ENCODE measurements at regions not wholly inside any gene's neighbourhood (a gene's known extent, or its start where the extent isn't known, plus 50 kb on each side); places are given as distances from the start of the nearest gene placed in this dataset.

DNA sequence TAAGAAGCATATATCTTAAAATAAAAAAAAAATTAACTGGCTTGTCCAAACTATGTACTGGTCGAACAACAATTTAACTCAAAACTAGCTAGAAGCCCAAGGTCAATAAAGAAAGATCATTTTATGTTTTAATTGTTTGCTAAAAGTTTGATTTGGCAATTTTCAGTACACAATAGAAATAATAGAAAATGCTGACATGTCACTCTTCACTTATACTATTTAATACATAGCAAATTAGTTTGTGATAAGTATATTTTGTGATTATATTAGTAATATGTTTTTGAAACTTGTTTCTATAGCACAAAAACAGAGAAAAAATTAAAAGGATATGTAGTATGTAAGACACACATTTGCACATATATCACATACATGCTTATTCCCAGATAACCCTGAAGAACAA, 1938.6 kb upstream of the PIK3C3 start:
- DNase-seq: no peak

DNA sequence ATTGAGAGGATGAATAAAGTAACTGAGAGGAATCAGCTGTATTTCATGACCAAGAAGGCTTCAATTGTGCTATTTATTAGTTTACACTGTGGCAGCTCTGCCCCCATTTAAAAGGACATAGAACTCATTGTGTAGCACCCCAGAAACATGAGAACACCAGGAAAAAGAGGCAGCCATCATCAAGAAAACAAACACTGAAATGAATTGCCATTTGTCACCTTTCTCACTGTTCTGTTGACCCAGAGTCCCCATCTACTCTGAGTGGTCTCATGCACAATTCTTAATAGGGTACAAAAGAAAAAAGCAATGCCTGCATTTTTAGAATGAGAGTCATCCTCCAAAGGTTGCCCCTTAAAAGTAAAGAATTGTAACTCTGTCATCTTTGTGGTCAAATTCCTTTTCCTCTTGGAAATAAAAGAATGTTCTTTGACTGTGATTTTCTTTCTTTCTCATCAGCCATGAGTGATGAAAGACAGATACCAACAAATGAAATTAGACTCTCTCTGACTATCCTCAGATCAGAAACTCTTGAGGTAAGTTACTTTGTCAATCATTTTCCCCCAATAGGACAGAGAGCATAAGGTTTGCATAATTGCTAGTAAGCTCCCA, 1941.9 kb upstream of the PIK3C3 start:
- DNase-seq: no peak

DNA sequence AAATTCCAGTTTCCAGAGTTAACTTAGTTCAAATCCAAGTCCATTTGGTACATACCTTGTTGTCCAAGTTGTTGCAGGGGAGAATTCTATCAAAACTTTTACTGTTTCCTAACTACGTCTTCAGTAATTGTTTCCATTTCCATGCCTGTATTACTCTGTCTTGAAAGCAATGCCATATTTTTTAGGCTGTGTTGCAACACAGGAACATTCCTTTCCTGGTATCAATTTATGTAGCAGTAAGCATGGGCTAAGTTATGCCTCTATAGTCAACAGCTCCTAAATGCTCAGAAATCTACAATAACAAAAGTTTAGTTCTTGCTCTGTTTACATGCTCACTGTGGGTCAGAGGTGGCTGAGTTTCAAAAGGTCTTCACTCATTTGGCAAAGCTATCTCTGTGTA, 1943.8 kb upstream of the PIK3C3 start:
- DNase-seq: no peak

DNA sequence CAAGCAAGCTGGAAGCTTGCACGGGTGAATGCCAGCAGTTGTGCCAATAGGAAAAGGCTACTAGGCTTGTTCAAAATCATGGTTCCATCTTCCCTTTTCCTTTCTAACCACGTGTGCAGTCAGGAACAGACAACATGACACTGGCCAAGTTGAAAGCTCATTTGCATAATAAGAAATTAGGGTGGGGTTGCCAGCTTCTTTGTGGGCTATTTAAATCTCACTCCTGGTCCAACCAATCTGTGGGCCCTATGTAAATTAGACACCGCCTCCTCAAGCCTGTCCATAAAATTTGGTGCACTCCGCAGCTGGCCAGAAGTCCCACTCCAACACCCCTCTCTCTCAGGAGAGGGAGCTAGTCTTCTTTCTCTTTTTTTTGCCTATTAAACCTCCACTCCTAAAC, 1948.4 kb upstream of the PIK3C3 start:
- DNase-seq: no peak

DNA sequence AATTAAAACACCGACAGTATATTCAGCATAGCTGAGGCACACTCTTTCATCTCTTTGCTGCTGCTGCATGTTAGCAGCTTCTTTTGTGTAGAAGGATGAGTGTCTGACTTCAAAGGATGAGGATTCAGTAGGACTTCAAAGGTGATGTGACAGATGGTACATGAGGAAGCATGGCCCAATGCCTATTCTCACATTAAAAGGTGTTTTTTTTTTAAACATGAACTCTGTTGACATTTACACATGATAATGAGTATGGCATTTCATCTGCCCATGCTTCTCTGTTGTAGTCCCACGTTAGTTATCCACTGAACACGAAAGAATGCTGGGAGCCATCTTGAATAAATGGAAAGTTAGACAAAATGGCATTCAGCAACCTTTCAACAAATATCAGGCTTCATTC, 1950.8 kb upstream of the PIK3C3 start:
- no peak for DNase-seq

DNA sequence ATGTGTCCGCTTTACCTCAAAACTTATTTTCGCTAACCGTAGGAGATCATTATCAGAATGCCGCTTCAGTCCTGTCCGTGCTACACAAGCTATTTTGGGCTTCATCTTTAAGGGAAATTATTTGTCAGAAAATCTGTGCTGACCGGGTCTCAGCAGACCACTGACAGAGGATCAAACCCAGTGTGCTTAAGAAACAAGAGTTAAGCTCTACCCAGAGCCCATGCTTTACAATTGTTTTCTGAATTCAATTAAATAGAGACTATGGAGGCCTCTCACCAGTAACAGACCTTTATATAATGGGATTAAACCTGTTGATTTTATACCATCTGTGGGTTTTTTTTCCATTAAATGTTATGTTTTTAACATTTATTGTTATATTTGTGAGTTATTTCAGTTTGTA, 1956.7 kb upstream of the PIK3C3 start:
- no peak for DNase-seq

DNA sequence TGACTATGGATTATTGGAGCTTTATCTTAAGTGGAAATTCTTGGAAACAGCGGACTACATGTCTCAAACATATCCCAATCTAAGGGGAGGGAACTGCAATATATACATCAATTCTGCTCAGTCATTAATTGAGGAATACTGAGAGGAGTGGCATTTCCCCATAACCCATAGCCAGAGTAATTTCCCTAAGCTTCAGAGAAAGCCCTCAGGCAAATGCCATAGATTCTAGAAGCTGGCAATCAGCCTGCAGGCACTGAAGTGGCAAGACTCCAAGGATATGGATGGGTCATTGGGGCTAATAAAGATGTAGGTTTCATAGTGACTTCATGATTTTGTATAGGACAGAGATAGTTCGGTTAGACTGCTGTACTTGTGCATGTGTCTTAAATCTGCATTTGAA, 1960.5 kb upstream of the PIK3C3 start:
- DNase-seq: no peak

DNA sequence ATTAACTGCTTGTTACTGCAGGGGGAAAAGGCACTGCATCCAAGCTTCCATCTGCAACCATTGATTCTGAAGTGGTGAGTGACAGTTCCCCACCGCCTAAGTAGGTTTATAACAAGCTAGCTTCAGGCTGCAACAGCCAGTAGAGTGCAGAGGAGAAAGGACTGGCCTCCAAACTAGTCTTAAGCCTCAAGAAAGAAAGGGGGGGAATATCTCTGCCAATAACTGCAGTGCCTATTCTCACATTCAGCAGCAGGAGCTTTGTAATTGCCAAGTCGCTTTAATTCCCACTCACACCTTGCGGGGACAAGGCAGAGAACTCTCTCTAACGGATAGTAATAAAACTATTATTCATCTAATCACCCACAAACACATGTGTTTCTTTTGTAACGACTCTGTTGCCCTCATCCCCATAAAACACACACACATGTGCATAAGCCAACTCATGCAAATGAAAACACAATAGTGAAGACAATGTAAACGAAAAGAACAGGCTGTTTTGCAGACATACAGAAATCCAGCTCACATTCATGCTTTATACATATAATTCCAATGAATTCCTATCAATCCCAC, 1963.3 kb upstream of the PIK3C3 start:
- DNase-seq: no peak

DNA sequence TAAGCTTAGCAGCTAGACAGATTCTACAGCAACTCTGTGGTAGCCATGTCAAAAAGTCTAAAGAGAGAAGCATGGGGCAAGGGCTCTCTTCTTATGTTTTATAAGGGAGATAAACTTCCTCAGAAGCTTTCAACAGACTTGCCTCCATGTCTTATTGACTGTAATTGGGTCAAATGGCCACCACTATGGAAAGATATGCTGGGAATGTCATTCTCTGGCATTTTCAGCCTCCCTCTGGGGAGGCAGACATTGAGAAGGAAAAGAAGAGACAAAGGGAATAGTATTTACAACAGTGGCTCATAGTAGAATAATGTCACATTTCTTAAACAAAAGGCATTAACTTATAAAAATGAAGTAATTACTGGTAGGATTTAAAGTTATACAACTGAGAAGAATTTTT, 1964.5 kb upstream of the PIK3C3 start:
- DNase-seq: no peak

DNA sequence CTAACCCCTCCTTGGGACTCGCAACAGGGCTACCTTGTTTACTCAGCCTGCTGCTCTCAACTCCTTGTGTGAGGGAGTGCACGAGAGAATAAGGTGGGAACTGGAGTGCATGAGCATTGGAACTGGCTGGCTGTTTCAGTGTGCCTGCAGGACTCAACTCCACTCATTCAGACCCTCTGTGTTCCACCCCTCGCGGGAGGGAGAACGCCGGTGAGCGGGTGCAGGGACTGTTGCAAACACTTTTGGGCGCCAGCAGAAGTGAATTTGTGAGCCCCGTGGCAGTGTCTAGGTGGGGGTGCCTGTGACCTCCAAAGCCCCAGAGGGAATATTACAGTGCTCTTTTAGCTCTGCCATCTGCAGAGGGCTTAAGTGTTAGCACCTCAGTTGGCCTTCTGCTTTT, 1978.3 kb upstream of the PIK3C3 start:
- no peak for DNase-seq

DNA sequence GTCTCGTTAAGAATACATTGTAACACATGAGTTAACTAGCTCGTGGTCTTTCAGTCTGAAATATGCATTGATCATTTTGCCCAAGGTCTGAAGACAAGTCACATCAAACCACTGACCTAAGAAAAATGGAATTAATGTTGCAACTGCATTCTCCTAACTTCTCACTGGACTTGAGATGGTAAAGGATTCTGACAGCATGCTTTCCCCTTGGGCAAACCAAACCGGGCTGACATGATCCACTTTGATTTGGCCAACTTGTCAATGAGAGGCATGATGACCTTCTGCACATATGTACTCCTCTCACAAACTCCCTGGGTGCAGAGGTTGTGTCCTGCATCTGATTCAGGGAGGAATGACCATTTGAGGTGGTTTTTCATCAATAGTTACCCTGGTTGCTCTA, 1982.5 kb upstream of the PIK3C3 start:
- no peak for DNase-seq

DNA sequence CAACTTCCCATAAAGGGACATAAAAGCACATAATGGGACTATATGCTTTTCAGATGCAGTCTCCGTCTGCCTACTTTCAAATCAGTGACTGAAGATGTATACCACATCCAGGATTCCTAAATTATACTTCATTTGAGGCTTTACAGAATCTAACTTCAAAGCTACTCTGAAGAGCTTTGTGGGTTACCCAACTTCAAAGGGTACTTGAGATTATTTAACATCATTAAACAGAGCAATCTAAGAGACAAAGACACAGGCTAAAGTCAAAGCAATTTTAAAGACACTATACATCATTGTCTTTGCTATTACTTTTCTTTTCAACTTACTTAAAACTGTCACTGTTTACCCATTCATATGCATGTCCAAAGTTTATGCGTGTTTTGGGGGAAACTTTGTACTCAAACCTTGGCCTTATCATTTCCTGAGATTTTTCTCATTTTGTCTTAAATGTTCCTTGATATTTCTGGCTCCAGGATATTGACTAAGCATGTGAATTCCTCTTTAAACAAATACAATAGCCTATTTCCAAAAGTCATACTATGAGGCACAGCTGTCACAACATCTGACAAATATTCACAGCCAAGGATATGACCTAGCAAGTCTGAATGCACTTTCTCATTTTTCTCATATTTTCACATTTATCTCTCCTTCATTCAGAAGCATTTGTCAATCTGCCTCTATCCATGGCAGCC, 1985.1 kb upstream of the PIK3C3 start:
- no peak for DNase-seq

DNA sequence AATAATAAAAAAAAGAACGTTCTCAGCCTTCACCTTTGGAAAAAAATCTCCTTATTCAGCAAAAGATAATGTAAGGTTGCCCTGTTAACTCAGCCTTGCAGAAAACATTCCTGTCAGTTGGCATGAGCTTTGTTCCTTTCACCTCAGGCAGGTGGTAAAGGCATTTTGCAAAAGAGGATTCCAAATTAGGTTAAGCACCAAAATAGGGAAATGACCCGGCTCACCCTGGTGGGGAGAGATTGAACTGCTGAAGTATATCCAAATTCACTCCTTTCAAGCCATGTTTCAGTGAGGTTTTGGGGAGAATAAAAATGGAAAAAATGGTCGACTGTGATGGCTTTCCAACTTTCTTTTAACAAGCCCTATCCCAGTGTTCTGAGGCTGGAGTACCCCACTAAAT, 1988.8 kb upstream of the PIK3C3 start:
- DNase-seq: no peak

DNA sequence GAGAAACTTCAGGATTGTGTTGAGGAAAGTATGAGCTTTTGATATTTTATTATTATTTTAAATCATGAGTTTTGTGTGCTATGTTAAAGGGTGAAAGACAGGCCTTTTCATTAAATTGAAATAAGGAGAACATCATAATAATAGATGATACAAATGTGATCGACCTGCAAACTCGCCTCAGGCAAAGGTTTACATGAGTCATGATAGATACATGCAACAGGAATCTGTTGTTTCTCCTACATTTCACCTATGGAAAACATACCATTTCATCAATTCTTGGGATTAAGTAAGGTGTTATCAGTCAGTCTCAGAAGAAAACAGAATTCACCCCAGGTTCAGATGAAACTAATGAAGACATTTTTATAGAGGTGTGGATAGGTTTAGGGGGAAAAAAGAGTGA, 1992.5 kb upstream of the PIK3C3 start:
- no peak for DNase-seq

DNA sequence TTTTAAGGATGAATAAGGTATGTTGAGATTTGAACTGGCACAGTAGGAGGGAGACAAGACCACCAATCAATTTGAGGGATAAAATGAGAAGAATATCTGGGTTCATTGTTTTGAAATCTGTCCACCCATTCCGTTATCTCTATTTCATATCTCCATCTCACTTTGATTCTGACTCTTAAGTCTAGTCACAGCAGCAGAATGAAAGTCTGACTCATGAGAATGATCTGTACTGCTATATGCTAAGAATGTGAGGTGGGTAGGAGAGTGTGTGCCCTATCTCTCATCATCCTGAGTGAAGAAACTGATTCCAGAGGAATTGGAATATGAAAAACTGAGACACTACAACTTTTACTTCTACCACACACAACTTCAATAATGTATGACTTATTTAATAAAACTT, 1994.5 kb upstream of the PIK3C3 start:
- no peak for DNase-seq

DNA sequence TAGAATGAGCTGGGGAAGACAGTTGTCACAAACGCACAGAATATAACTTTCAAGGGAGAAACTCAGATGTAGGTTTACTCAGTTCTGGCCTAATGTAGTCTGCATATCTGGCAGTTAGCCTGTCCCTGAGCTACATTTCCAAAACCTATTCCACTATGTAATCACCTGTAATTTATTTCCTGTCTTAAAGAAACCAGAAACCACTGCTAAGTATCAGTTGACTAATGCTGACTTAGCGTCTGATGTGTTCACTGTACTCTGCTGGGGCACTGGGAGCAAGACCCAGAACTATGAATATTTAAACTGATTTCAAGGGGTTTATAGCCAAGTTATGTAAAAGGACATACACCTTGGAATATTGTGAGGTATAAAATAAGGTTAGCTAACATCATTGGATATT, 1995.2 kb upstream of the PIK3C3 start:
- no peak for DNase-seq

DNA sequence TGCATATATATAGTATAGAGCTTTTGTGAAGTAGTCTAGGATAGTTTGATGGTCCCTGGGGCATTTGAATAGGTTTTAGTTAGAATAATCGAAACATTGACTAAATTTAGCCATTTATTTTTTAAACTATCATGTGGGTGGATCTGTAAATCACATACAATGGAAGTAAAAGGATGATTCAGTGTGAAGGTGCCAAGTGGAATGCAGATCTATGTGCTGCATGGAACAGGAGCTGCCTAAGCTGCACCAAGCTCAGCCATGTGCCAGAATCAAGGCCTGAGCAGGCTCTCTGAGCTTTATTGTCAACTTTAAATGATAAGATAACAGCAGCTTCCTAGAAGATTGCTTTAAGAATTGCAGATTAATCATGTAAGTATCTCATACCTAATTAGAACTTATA, 1996.2 kb upstream of the PIK3C3 start:
- no peak for DNase-seq

DNA sequence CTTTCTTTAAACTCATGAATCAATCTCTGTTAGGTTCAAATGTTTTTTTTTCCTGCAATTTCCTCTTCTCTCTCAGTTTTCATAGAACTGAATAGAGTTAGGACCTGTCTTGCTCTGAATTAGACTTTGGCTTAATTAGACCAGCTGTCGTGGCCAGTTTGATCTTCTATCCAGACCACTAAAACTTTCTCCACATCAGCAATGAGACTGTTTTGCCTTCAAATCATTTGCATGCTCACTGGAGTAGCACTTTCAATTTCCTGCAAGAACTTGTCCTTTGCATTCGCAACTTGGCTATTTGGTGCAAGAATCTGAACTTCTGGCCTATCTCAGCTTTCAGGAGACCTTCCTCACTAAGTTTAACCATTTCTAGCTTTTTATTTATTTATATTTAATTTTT, 2002.2 kb upstream of the PIK3C3 start:
- DNase-seq: no peak

DNA sequence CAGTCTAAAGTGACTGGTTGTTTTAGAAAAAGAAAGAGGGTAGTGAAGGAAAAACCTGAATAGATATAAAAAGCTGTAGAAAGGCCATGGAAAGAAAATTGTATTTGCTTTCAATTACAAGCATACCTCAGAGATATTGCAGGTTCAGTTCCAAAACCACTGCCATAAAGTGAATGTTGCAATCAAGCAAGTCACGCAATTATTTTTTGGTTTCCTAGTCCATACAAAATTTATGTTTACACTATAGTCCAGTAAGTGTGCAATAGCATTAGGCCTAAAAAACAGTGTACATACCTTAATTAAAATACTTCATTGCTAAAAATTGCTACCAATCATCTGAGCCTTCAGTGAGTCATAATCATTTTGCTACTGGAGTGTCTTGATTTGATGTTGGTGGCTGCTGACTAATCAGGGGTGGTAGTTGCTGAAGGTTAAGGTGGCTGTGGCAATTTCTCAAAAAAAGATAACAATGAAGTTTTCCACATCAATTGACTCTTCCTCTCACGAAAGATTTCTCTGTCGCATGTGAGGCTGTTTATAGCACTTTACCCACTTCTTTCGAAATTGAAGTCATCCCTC, 2003.8 kb upstream of the PIK3C3 start:
- no peak for DNase-seq

DNA sequence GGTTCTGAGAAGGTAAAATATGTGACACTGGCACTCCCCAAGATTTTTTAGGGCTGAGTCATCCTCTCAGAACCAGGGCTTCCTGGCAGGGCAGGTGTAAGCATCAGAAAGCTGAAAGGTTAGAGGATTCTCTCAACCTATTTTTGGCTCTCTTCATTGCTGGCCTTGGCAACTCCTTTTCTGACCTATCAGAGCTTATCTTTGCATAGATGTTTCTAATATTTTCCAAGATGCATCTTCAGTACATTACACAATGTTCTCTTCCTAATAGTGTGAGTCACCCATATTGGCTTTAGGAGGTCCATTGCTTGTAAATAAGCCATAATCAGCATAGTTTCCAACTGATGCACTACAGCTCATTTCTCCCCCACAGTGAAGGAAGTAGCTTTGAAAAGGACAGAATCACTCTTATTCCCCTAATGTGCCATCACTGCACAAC, 2008.4 kb upstream of the PIK3C3 start:
- DNase-seq: no peak

DNA sequence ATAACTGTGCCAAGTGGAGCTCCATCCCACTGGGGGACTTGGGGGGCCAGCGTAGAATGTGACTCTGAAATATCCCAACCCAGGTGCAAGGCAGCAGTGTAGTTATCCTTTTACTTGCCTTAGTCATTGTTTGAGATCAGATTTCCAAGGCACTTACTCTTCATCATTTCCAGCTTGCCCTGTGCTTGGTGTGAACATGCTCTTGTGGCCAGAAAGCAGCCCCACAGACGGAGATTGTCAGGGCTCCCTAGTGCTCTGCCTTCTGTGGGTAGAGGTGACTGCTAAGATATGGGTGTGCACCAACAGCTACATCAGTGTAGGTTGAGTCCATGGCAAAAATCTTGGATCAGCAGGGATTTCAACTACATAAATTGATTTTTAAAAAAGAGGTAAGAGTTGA, 2010.0 kb upstream of the PIK3C3 start:
- DNase-seq: no peak

DNA sequence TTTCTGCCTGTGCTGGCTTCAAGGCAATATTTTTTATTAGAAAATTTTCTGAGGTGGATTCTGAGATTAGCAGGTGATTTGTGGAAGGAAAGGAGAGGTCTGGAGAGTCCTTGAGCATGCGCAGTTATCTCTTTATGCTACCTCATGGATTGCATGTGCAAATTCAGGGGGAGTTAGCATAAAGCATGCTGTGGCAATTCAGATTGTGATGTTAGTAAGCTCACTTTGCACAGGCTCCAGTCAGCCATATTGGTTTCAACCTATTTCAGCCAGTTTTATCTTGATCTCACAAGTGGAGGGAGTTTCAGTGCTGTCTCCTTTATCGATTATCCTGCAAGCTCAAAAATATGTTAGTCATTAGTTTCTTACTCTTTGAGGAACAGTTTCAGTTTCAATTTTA, 2012.3 kb upstream of the PIK3C3 start:
- DNase-seq: no peak

DNA sequence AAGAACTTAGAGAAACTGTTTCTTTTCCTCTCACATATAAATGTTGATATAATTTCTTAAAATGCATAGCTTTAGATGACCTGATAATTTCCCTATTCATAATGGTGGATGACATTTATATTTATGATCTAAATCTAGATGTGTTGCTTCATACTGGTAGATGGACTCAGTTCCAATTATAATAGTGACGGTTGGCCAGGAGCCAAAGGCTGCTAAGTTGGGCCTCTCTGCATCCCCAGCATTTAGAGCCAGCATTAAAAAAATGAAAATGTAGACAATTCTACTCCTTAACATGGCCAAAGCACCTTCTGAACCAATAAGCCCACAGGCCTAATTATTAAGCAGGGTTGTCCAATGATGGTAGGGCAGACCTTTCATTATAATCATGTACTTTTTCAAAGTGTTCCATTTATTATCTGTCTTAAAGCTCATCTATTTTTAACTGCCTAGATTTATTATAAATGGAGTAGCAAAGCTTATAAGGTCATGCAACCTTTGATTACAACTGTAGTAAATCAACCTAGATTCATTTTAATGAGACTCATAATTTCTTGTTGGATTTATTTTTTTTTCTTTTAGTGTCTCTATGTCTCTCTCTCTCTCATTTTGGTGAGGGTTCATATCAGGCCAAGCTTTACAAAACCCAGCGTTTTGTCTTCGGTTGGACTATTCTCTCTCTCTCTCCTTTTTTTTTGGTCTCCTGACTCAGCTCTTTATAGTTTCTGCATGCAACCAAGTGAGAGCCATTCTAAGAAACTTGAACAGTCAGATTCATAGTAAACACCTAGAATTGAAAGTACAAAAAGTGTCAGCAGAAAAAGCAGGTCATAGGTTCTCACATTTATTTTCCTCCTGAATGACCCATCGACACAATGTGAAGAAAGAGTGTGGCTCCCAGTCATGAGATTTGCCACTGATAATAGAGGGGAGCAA, 2016.1 kb upstream of the PIK3C3 start:
- DNase-seq: no peak
